Umbilical cord (tissue), 1 donor: ENCODE measurements at regions not wholly inside any gene's neighbourhood (a gene's known extent, or its start where the extent isn't known, plus 50 kb on each side); places are given as distances from the start of the nearest gene placed in this dataset.
A peak's percentile ranks its signal among the peaks of the same experiment; 100 is the strongest.
"Not testable (repeated sequence)": the region's sequence is repeated elsewhere in the genome, so short reads cannot be mapped to it uniquely, and the experiment has no call there.

ENCODE experiments used
- DNase-seq: peaks from one replicate; pipeline ENCODE4 v3.0.0-alpha.2; 2015; ENCODE audit warnings: low spot score

- DNase-seq = no peak
These were observed 179.6 kb upstream of the SPRY1 start for GRCh38 chr4:123216946-123217345.

GRCh38 chr4:123217664-123218063 lies 178.9 kb upstream of the SPRY1 start:
- peak; percentile 26 for DNase-seq

- DNase-seq = no peak
These were observed 177.6 kb upstream of the SPRY1 start for GRCh38 chr4:123218981-123219380.

- DNase-seq = no peak
These were observed 167.3 kb upstream of the SPRY1 start for GRCh38 chr4:123229286-123229685.

- no peak for DNase-seq
These were observed 166.5 kb upstream of the SPRY1 start for GRCh38 chr4:123230061-123230460.

GRCh38 chr4:123232439-123232838 lies 164.2 kb upstream of the SPRY1 start:
- peak; percentile 61 for DNase-seq

- peak; percentile 51 for DNase-seq
These were observed 163.3 kb upstream of the SPRY1 start for GRCh38 chr4:123233136-123233768.

- DNase-seq = no peak
These were observed 161.6 kb upstream of the SPRY1 start for GRCh38 chr4:123234955-123235354.

- no peak for DNase-seq
These were observed 161.2 kb upstream of the SPRY1 start for GRCh38 chr4:123235431-123235830.

GRCh38 chr4:123236606-123237005 lies 160.0 kb upstream of the SPRY1 start:
- no peak for DNase-seq

GRCh38 chr4:123240286-123240685 lies 156.3 kb upstream of the SPRY1 start:
- DNase-seq = not testable (repeated sequence)

GRCh38 chr4:123243220-123243619 lies 153.4 kb upstream of the SPRY1 start:
- DNase-seq = not testable (repeated sequence)

- DNase-seq = peak; percentile 75
These were observed 152.5 kb upstream of the SPRY1 start for GRCh38 chr4:123244137-123244536.

- DNase-seq = no peak
These were observed 150.5 kb upstream of the SPRY1 start for GRCh38 chr4:123246085-123246484.

GRCh38 chr4:123248085-123248659 lies 148.4 kb upstream of the SPRY1 start:
- DNase-seq = peak; percentile 87

- no peak for DNase-seq
These were observed 146.8 kb upstream of the SPRY1 start for GRCh38 chr4:123249821-123250220.

GRCh38 chr4:123250843-123251242 lies 145.8 kb upstream of the SPRY1 start:
- DNase-seq = peak; percentile 84

- DNase-seq = no peak
These were observed 140.6 kb upstream of the SPRY1 start for GRCh38 chr4:123255971-123256370.

- no peak for DNase-seq
These were observed 139.7 kb upstream of the SPRY1 start for GRCh38 chr4:123256901-123257300.

GRCh38 chr4:123257591-123257990 lies 139.0 kb upstream of the SPRY1 start:
- DNase-seq = no peak

- DNase-seq = no peak
These were observed 136.6 kb upstream of the SPRY1 start for GRCh38 chr4:123259676-123260646.

GRCh38 chr4:123260653-123261052 lies 135.9 kb upstream of the SPRY1 start:
- no peak for DNase-seq

GRCh38 chr4:123262080-123262479 lies 134.5 kb upstream of the SPRY1 start:
- DNase-seq = no peak
